ENCODE measurements at regions not wholly inside any gene's neighbourhood (a gene's known extent, or its start where the extent isn't known, plus 50 kb on each side); places are given as distances from the start of the nearest gene placed in this dataset.
A peak's percentile ranks its signal among the peaks of the same experiment; 100 is the strongest.
"Not testable (repeated sequence)": the region's sequence is repeated elsewhere in the genome, so short reads cannot be mapped to it uniquely, and the experiment has no call there.

- DNase-seq (ENCODE audit: low spot score): peak; percentile 19
These were observed 162.4 kb upstream of the CFAP20DC start for GRCh38 chr3:59212128-59212779.

- DNase-seq (ENCODE audit: low spot score): no peak
These were observed 160.4 kb upstream of the CFAP20DC start for GRCh38 chr3:59210260-59210659.

- DNase-seq (ENCODE audit: low spot score): no peak
These were observed 142.6 kb upstream of the CFAP20DC start for GRCh38 chr3:59192473-59192872.

- no peak for DNase-seq (ENCODE audit: low spot score)
These were observed 141.8 kb upstream of the CFAP20DC start for GRCh38 chr3:59191651-59192050.

- no peak for DNase-seq (ENCODE audit: low spot score)
These were observed 140.1 kb upstream of the CFAP20DC start for GRCh38 chr3:59189939-59190338.

- no peak for DNase-seq (ENCODE audit: low spot score)
These were observed 139.7 kb upstream of the CFAP20DC start for GRCh38 chr3:59189526-59189925.

DNA sequence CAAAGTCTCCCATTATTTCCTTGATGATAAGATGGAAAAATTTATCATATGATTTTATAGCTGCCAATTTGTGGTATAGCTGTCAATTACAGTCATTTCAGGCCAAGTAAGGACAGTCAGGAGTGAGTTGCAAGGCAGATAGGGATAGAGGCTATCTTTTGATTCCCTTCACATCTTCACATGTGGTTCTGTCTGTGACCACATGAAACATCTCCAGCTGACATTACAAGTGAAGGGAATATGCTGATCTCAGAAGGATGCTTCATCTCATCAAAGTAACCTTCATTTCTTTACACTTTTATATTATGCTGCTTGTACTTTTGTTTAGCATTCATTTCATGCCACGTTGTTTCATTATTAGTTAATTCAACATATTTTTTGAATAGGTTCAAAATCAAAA lies 136.9 kb upstream of the CFAP20DC start:
- no peak for DNase-seq (ENCODE audit: low spot score)

- no peak for DNase-seq (ENCODE audit: low spot score)
These were observed 136.0 kb upstream of the CFAP20DC start for GRCh38 chr3:59185591-59186369.

DNA sequence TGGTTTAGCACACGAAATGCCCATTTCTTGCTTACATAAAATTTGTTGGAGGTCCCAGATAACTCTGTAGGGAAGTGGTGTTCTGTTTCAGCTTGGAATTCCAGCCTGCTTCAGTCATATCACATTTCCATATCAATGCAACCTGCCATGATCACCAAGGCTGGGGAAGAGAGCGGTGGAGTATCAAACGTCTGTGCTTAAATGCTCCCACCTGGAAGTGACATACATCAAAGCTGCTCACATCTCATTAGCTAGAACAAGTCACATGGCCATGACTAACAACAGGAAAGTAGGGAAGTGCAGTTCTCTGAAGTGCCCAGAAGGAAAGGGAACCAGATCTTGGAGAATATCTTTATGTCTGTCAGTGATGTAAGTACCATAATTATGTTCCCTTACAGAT lies 130.2 kb upstream of the CFAP20DC start:
- DNase-seq (ENCODE audit: low spot score): no peak

- no peak for DNase-seq (ENCODE audit: low spot score)
These were observed 128.9 kb upstream of the CFAP20DC start for GRCh38 chr3:59178698-59179097.

GRCh38 chr3:59171491-59171890 lies 121.7 kb upstream of the CFAP20DC start:
- no peak for DNase-seq (ENCODE audit: low spot score)

DNA sequence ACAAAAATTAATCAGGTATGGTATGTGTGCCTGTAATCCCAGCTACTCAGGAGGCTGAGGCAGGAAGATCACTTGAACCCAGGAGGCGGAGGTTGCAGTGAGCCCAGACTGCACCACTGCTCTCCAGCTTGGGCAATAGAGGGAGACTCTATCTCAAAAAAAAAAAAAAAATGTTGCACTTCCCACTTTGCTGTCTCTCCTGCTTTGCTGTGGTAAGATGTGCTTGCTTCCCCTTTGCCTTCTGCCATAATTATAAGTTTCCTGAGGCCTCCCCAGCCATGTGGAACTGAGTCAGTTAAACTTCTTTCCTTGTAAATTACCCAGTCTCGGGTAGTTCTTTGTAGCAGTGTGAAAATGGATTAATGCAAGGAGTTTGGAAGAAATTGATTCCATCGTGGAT lies 120.3 kb upstream of the CFAP20DC start:
- DNase-seq (ENCODE audit: low spot score): not testable (repeated sequence)

DNA sequence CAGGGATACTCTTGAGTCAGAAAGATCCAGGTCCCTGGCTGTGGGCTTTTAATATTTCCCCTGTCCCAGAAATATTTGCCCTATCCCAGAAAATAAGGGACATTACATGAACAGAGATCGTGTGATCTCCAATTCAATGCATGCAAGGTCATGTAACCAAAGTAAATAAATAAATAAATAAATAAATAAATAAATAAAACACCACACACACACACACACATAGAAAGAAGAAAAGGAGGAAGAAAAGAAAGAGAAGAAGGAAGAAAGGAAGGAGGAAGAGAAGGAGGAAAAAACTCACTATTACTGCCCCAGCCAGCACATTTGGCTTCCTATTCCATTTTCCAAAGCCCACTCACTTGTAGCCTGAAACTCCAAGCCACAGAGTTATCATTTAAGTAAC lies 117.9 kb upstream of the CFAP20DC start:
- no peak for DNase-seq (ENCODE audit: low spot score)

GRCh38 chr3:59163953-59164352 lies 114.1 kb upstream of the CFAP20DC start:
- no peak for DNase-seq (ENCODE audit: low spot score)

DNA sequence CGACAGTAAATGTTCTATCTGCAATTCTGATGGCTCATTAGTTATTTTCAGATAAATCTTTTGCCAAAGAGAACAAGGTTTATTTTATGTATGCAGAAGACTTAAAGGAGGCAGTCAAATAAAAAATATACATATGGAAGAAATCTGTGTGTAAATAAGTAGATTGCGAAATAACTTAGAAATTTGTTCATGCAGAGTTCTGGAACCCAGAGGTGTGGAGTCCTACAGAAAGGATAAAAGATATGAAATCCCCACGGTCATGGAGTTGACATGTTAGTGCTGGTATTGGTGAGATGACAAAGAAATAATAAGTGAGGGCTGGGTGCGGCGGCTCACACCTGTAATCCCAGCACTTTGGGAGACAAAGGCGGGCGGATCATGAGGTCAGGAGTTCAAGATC lies 111.2 kb upstream of the CFAP20DC start:
- DNase-seq (ENCODE audit: low spot score): no peak

GRCh38 chr3:59160133-59160746 lies 110.4 kb upstream of the CFAP20DC start:
- DNase-seq (ENCODE audit: low spot score): no peak

DNA sequence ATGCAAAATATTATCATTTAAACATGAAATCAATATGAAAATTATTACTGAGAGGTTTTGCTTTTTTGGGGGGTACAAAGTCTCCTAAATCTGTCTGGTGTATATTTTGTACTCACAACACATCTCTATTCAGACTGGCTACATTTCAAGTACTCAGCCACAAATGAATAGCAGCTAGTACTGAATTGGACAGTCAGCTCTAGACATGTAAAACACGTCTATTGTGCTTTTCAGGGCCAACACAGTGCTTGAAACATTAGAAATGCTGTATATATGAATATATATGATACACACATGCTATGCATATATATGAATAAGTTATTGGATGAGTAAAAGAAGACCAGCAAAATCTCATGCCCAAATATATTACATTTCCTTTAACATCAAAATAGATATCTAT lies 103.8 kb upstream of the CFAP20DC start:
- no peak for DNase-seq (ENCODE audit: low spot score)

DNA sequence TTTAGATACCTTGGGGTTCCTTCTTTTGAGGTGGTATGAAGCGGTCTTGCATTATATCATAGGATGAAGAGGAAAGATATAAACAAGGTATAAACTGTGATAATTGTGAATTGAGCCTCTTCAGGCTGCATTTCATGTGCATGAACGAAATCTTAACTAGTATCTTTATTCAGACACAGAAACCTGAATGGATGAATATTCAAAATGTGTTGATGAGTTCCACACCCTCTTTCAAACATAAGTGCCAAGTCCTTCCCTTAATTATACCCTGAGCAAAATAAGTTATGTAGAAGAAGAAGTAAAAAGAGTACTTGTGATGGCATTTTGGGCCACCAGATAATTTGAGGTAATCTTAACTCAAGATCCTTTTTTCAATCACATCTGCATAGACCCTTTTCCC lies 103.1 kb upstream of the CFAP20DC start:
- DNase-seq (ENCODE audit: low spot score): no peak

DNA sequence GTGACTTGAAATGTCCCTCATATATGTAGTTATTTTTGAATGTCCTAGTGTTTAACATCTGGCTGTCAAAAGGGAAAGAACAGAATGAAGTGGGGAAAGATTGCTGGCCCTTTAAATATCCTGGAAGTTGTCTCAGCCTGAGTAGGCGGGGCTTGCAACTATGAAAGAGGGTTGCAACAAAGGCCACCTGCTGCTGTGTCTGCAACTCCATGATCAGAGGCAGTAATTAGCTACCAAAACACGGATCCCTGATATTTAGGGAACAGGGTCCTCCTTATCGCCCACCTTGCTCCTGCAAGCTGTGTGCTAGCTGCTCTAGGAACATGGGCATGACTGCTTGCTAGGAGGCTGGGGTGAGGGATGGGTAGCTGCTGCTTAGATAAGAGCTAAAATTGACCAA lies 100.2 kb upstream of the CFAP20DC start:
- DNase-seq (ENCODE audit: low spot score): no peak

- no peak for DNase-seq (ENCODE audit: low spot score)
These were observed 99.3 kb upstream of the CFAP20DC start for GRCh38 chr3:59149166-59149565.

GRCh38 chr3:59143447-59143846 lies 93.6 kb upstream of the CFAP20DC start:
- DNase-seq (ENCODE audit: low spot score): no peak

GRCh38 chr3:59142556-59142955 lies 92.7 kb upstream of the CFAP20DC start:
- DNase-seq (ENCODE audit: low spot score): no peak

DNA sequence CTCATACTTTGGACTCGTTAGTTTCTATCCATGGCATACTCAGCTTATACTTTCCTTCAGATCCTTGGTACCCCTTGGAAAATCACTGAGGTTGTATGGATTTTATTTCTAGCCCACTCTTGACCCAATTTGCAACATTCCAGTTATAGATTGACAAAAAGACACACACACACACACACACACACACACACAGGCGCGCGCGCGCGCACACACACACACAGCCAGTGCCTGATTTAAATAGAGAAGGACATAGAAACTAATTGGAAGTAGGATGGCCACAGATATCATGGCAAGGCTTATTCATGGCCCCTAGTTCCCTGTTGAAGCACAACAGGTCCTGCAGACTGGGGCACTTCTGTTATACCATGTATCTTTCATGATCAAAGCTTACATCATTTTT lies 89.1 kb upstream of the CFAP20DC start:
- DNase-seq (ENCODE audit: low spot score): no peak
